Adrenal gland (tissue), 5 donors: ENCODE measurements at regions not wholly inside any gene's neighbourhood (a gene's known extent, or its start where the extent isn't known, plus 50 kb on each side); places are given as distances from the start of the nearest gene placed in this dataset.

Experiments
- POLR2A ChIP-seq, 2 donors: fragments of 450-650 bp; IDR thresholded peaks; one replicate each; pipeline ENCODE4 v1.6.1; 2017; ENCODE audit warnings: antibody characterized with exemption in 2 of 2, mild to moderate bottlenecking in 2 of 2, moderate library complexity in 1 of 2
- TF ChIP-seq, protein P1 (sequence below), 6 experiments: fragments of 450-650 bp in 4 of 6; fragments of 200-600 bp in 2 of 6; sonication (generic) in 1 of 6; IDR thresholded peaks; 1 replicate in 5 of 6; 2 replicates in 1 of 6; pipeline versions ENCODE4 v1.5.1 to v1.8.0; 2016 to 2021; ENCODE audit warnings: antibody characterized with exemption in 6 of 6, mild to moderate bottlenecking in 2 of 6, moderate library complexity in 1 of 6
- donor health status: DM: no; HTN: no; CAD: no.

- TF ChIP-seq, protein P1, sequence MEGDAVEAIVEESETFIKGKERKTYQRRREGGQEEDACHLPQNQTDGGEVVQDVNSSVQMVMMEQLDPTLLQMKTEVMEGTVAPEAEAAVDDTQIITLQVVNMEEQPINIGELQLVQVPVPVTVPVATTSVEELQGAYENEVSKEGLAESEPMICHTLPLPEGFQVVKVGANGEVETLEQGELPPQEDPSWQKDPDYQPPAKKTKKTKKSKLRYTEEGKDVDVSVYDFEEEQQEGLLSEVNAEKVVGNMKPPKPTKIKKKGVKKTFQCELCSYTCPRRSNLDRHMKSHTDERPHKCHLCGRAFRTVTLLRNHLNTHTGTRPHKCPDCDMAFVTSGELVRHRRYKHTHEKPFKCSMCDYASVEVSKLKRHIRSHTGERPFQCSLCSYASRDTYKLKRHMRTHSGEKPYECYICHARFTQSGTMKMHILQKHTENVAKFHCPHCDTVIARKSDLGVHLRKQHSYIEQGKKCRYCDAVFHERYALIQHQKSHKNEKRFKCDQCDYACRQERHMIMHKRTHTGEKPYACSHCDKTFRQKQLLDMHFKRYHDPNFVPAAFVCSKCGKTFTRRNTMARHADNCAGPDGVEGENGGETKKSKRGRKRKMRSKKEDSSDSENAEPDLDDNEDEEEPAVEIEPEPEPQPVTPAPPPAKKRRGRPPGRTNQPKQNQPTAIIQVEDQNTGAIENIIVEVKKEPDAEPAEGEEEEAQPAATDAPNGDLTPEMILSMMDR (IDR thresholded peaks at IDR 0.05) = no peak
- TF ChIP-seq POLR2A (IDR thresholded peaks at IDR 0.05) = no peak
These were observed 160.2 kb upstream of the UNC5B start for GRCh38 chr10:71052076-71052660.
